Erythroblast (primary cell): ENCODE measurements at regions not wholly inside any gene's neighbourhood (a gene's known extent, or its start where the extent isn't known, plus 50 kb on each side); places are given as distances from the start of the nearest gene placed in this dataset.

ENCODE experiments used
- GATA1 ChIP-seq: IDR thresholded peaks from 2 replicates; pipeline ENCODE4 v1.6.1; 2011; ENCODE audit warnings: low read depth, mild to moderate bottlenecking, control low read depth, low read length, moderate library complexity
- POLR2A ChIP-seq: IDR thresholded peaks from 2 replicates; pipeline ENCODE4 v1.6.1; 2011; ENCODE audit warnings: mild to moderate bottlenecking, low read length

DNA sequence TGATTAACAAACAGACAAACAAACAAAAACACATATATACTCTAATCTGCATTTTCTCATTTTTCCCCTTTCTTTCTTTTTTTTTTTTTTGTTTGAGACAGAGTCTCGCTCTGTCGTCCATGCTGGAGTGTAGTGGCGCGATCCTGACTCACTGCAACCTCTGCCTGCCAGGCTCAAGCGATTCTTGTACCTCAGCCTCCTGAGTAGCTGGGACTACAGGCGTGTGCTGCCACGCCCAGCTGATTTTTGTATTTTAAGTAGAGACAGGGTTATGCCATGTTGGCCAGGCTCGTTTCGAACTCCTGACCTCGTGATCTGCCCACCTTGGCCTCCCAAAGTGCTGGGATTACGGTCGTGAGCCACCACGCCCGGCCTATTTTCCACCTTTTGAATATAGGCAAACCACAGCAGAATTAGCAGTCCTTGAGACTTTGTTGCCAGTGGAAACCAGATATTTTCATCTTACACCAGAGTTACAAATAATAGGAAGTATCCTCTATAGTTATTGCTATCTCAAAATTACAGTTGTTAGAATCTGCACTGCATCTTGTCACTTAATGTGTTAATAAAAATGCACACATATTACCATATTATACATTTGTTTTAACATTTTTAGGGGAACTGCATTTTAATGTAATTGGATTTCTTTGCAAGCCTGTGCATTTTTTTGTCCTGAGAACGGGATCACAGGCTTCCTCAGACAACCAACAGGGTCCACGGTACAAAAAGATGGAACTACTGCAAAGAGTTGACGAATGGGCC lies 208.2 kb upstream of the ZNF217 start:
- TF ChIP-seq POLR2A (no peak), GATA1 (no peak)
